ENCODE measurements at regions not wholly inside any gene's neighbourhood (a gene's known extent, or its start where the extent isn't known, plus 50 kb on each side); places are given as distances from the start of the nearest gene placed in this dataset.
"Not testable (repeated sequence)": the region's sequence is repeated elsewhere in the genome, so short reads cannot be mapped to it uniquely, and the experiment has no call there.

- peaks cover 0 to 13% of the 10 kb centered on the region in 2 donors for H3K4me1 ChIP-seq (ENCODE audit: control insufficient read depth in 1 of 2, insufficient read depth in 2 of 2, low read length in 2 of 2)
- no peaks in the 10 kb centered on the region for H3K36me3 ChIP-seq (ENCODE audit: control insufficient read depth in 1 of 2, insufficient read depth in 2 of 2, low read length in 2 of 2)
- H3K4me3 ChIP-seq (ENCODE audit: low read depth in 1 of 2, low read length in 2 of 2): no peak overlapping the region
- no peak overlapping the region for H3K27ac ChIP-seq (ENCODE audit: low read length)
- no peaks in the 10 kb centered on the region for H3K27me3 ChIP-seq (ENCODE audit: low read depth, low read length)
- H3K9me3 ChIP-seq (ENCODE audit: control insufficient read depth in 1 of 2, low read length in 2 of 2): peaks cover 9 to 11% of the 10 kb centered on the region in 2 donors
Measured at GRCh38 chr2:238521870-238522269, 95.1 kb downstream of the ASB1 start.

GRCh38 chr2:238523158-238524110, 96.7 kb downstream of the ASB1 start:
- Histone ChIP-seq H3K9me3 (ENCODE audit: control insufficient read depth in 1 of 2, low read length in 2 of 2) (no peaks in the 10 kb centered on the region), H3K4me1 (ENCODE audit: control insufficient read depth in 1 of 2, insufficient read depth in 2 of 2, low read length in 2 of 2) (peaks cover 0 to 13% of the 10 kb centered on the region in 2 donors), H3K4me3 (ENCODE audit: low read depth in 1 of 2, low read length in 2 of 2) (no peak overlapping the region), H3K27ac (ENCODE audit: low read length) (no peak overlapping the region), H3K27me3 (ENCODE audit: low read depth, low read length) (no peaks in the 10 kb centered on the region), H3K36me3 (ENCODE audit: control insufficient read depth in 1 of 2, insufficient read depth in 2 of 2, low read length in 2 of 2) (no peaks in the 10 kb centered on the region)

- Histone ChIP-seq H3K4me1 (ENCODE audit: control insufficient read depth in 1 of 2, insufficient read depth in 2 of 2, low read length in 2 of 2) (peaks cover 0 to 21% of the 10 kb centered on the region in 2 donors), H3K27ac (ENCODE audit: low read length) (no peak overlapping the region), H3K36me3 (ENCODE audit: control insufficient read depth in 1 of 2, insufficient read depth in 2 of 2, low read length in 2 of 2) (no peaks in the 10 kb centered on the region), H3K9me3 (ENCODE audit: control insufficient read depth in 1 of 2, low read length in 2 of 2) (no peaks in the 10 kb centered on the region), H3K4me3 (ENCODE audit: low read depth in 1 of 2, low read length in 2 of 2) (no peak overlapping the region), H3K27me3 (ENCODE audit: low read depth, low read length) (no peaks in the 10 kb centered on the region)
Measured at GRCh38 chr2:238524426-238524983, 97.8 kb downstream of the ASB1 start.

- no peaks in the 10 kb centered on the region for H3K27me3 ChIP-seq (ENCODE audit: low read depth, low read length)
- peaks cover 0 to 25% of the 10 kb centered on the region in 2 donors for H3K4me1 ChIP-seq (ENCODE audit: control insufficient read depth in 1 of 2, insufficient read depth in 2 of 2, low read length in 2 of 2)
Measured at GRCh38 chr2:238525990-238526389, 99.3 kb downstream of the ASB1 start.

GRCh38 chr2:238527565-238527964, 100.8 kb downstream of the ASB1 start:
- Histone ChIP-seq H3K27ac (ENCODE audit: low read length) (no peak overlapping the region), H3K9me3 (ENCODE audit: control insufficient read depth in 1 of 2, low read length in 2 of 2) (peaks cover 0 to 8% of the 10 kb centered on the region in 2 donors), H3K27me3 (ENCODE audit: low read depth, low read length) (no peaks in the 10 kb centered on the region), H3K36me3 (ENCODE audit: control insufficient read depth in 1 of 2, insufficient read depth in 2 of 2, low read length in 2 of 2) (no peaks in the 10 kb centered on the region), H3K4me1 (ENCODE audit: control insufficient read depth in 1 of 2, insufficient read depth in 2 of 2, low read length in 2 of 2) (peaks cover 0 to 25% of the 10 kb centered on the region in 2 donors), H3K4me3 (ENCODE audit: low read depth in 1 of 2, low read length in 2 of 2) (no peak overlapping the region)

More at GRCh38 chr2:238525990-238526389, 99.3 kb downstream of the ASB1 start:
- no peaks in the 10 kb centered on the region for H3K9me3 ChIP-seq (ENCODE audit: control insufficient read depth in 1 of 2, low read length in 2 of 2)
- H3K4me3 ChIP-seq (ENCODE audit: low read depth in 1 of 2, low read length in 2 of 2): no peak overlapping the region
- no peak overlapping the region for H3K27ac ChIP-seq (ENCODE audit: low read length)
- no peaks in the 10 kb centered on the region for H3K36me3 ChIP-seq (ENCODE audit: control insufficient read depth in 1 of 2, insufficient read depth in 2 of 2, low read length in 2 of 2)

- Histone ChIP-seq H3K9me3 (ENCODE audit: control insufficient read depth in 1 of 2, low read length in 2 of 2) (peaks cover 0 to 12% of the 10 kb centered on the region in 2 donors), H3K27me3 (ENCODE audit: low read depth, low read length) (no peaks in the 10 kb centered on the region), H3K4me1 (ENCODE audit: control insufficient read depth in 1 of 2, insufficient read depth in 2 of 2, low read length in 2 of 2) (peaks cover 0 to 12% of the 10 kb centered on the region in 2 donors), H3K27ac (ENCODE audit: low read length) (no peak overlapping the region), H3K36me3 (ENCODE audit: control insufficient read depth in 1 of 2, insufficient read depth in 2 of 2, low read length in 2 of 2) (no peaks in the 10 kb centered on the region), H3K4me3 (ENCODE audit: low read depth in 1 of 2, low read length in 2 of 2) (no peak overlapping the region)
Measured at GRCh38 chr2:238528953-238529781, 102.4 kb downstream of the ASB1 start.

- not testable (repeated sequence) for H3K27me3 ChIP-seq (ENCODE audit: low read depth, low read length); H3K4me3 ChIP-seq (ENCODE audit: low read depth in 1 of 2, low read length in 2 of 2); H3K27ac ChIP-seq (ENCODE audit: low read length); H3K36me3 ChIP-seq (ENCODE audit: control insufficient read depth in 1 of 2, insufficient read depth in 2 of 2, low read length in 2 of 2)
- H3K9me3 ChIP-seq (ENCODE audit: control insufficient read depth in 1 of 2, low read length in 2 of 2): peaks cover 0 to 12% of the 10 kb centered on the region in 2 donors
- peaks cover 0 to 12% of the 10 kb centered on the region in 2 donors for H3K4me1 ChIP-seq (ENCODE audit: control insufficient read depth in 1 of 2, insufficient read depth in 2 of 2, low read length in 2 of 2)
Measured at GRCh38 chr2:238531017-238531645, 104.4 kb downstream of the ASB1 start.

GRCh38 chr2:238543732-238544131, 117.0 kb downstream of the ASB1 start:
- H3K9me3 ChIP-seq (ENCODE audit: control insufficient read depth in 1 of 2, low read length in 2 of 2): peaks cover 0 to 15% of the 10 kb centered on the region in 2 donors
- not testable (repeated sequence) for H3K27me3 ChIP-seq (ENCODE audit: low read depth, low read length); H3K4me1 ChIP-seq (ENCODE audit: control insufficient read depth in 1 of 2, insufficient read depth in 2 of 2, low read length in 2 of 2); H3K36me3 ChIP-seq (ENCODE audit: control insufficient read depth in 1 of 2, insufficient read depth in 2 of 2, low read length in 2 of 2); H3K27ac ChIP-seq (ENCODE audit: low read length); H3K4me3 ChIP-seq (ENCODE audit: low read depth in 1 of 2, low read length in 2 of 2)

- Histone ChIP-seq H3K4me3 (ENCODE audit: low read depth in 1 of 2, low read length in 2 of 2) (no peak overlapping the region), H3K36me3 (ENCODE audit: control insufficient read depth in 1 of 2, insufficient read depth in 2 of 2, low read length in 2 of 2) (no peaks in the 10 kb centered on the region), H3K27ac (ENCODE audit: low read length) (no peak overlapping the region), H3K4me1 (ENCODE audit: control insufficient read depth in 1 of 2, insufficient read depth in 2 of 2, low read length in 2 of 2) (no peaks in the 10 kb centered on the region), H3K27me3 (ENCODE audit: low read depth, low read length) (no peaks in the 10 kb centered on the region), H3K9me3 (ENCODE audit: control insufficient read depth in 1 of 2, low read length in 2 of 2) (peaks cover 0 to 11% of the 10 kb centered on the region in 2 donors)
Measured at GRCh38 chr2:238548902-238549462, 122.3 kb downstream of the ASB1 start.

- peaks cover 0 to 16% of the 10 kb centered on the region in 2 donors for H3K9me3 ChIP-seq (ENCODE audit: control insufficient read depth in 1 of 2, low read length in 2 of 2)
- H3K4me1 ChIP-seq (ENCODE audit: control insufficient read depth in 1 of 2, insufficient read depth in 2 of 2, low read length in 2 of 2): no peaks in the 10 kb centered on the region
- no peaks in the 10 kb centered on the region for H3K36me3 ChIP-seq (ENCODE audit: control insufficient read depth in 1 of 2, insufficient read depth in 2 of 2, low read length in 2 of 2)
- H3K27me3 ChIP-seq (ENCODE audit: low read depth, low read length): no peaks in the 10 kb centered on the region
- no peak overlapping the region for H3K4me3 ChIP-seq (ENCODE audit: low read depth in 1 of 2, low read length in 2 of 2)
- H3K27ac ChIP-seq (ENCODE audit: low read length): no peak overlapping the region
Measured at GRCh38 chr2:238549866-238550265, 123.1 kb downstream of the ASB1 start.
